IMR-90 (cell line): ENCODE measurements at regions not wholly inside any gene's neighbourhood (a gene's known extent, or its start where the extent isn't known, plus 50 kb on each side); places are given as distances from the start of the nearest gene placed in this dataset.

ENCODE experiments used
- ATAC-seq: fragments of 200-7000 bp; cut with Tn5 transposase; 2 replicates; pipeline ENCODE4 v1.9.1; 2020; ENCODE audit warnings: low read depth, mild to moderate bottlenecking, moderate library complexity
- BruUV-seq: library from RNA; stranded (reverse); fragments of 400-500 nt; replicated peaks from 2 replicates; lab custom pipeline; 2021; lab: Mats Ljungman, UMichigan
- CTCF ChIA-PET: fragments of 300-600 bp; formaldehyde crosslinking; extraction: SDS; loops from one replicate; lab custom pipeline; 2021; ENCODE audit warnings: antibody characterized with exemption; lab: Yijun Ruan, JAX
- POLR2A ChIA-PET: fragments of 300-600 bp; sonication (Branson Sonifier 250); formaldehyde crosslinking; loops from one replicate; lab custom pipeline; 2022; ENCODE audit warnings: antibody characterized with exemption; ENCODE audit not compliant: unreplicated experiment; lab: Charles Lee
- DNase-seq: peaks from one replicate; pipeline ENCODE4 v3.0.0; 2013
- H2AFZ ChIP-seq: replicated peaks from 2 replicates; pipeline ENCODE3; 2013; ENCODE audit warnings: low read length, mild to moderate bottlenecking; ENCODE audit not compliant: poor library complexity
- H2AK5ac ChIP-seq: 2 replicates; pipeline ENCODE4 v1.6.1; 2013; ENCODE audit warnings: low read depth, low read length, inconsistent platforms
- H2AK9ac ChIP-seq: replicated peaks from 2 replicates; pipeline ENCODE3; 2013; ENCODE audit warnings: mild to moderate bottlenecking, low read depth, low read length, moderate library complexity; ENCODE audit not compliant: poor library complexity
- H2BK120ac ChIP-seq: 2 replicates; pipeline ENCODE4 v1.6.1; 2013; ENCODE audit warnings: low read depth, low read length, inconsistent platforms
- H2BK15ac ChIP-seq: 3 replicates; pipeline ENCODE4 v1.6.1; 2013; ENCODE audit warnings: low read depth, low read length, inconsistent platforms
- H2BK20ac ChIP-seq: 2 replicates; pipeline ENCODE4 v1.6.1; 2013; ENCODE audit warnings: low read depth, mild to moderate bottlenecking, inconsistent platforms, low read length, moderate library complexity
- H2BK5ac ChIP-seq: 2 replicates; pipeline ENCODE4 v1.6.1; 2013; ENCODE audit warnings: mild to moderate bottlenecking, low read depth, low read length, inconsistent platforms; ENCODE audit not compliant: poor library complexity, severe bottlenecking
- H3K14ac ChIP-seq: replicated peaks from 2 replicates; pipeline ENCODE4 v1.6.1; 2013; ENCODE audit warnings: low read depth, low read length, inconsistent platforms
- H3K18ac ChIP-seq: 2 replicates; pipeline ENCODE4 v1.6.1; 2013; ENCODE audit warnings: low read depth, low read length, control low read depth
- H3K23ac ChIP-seq: 2 replicates; pipeline ENCODE4 v1.6.1; 2013; ENCODE audit warnings: low read depth, low read length, inconsistent platforms
- H3K27ac ChIP-seq: 2 replicates; pipeline ENCODE4 v1.5.1; 2013; ENCODE audit warnings: mild to moderate bottlenecking, control low read depth, low read length; ENCODE audit not compliant: insufficient read depth
- H3K27me3 ChIP-seq: 2 replicates; pipeline ENCODE4 v1.6.1; 2013; ENCODE audit warnings: low read length; ENCODE audit not compliant: control insufficient read depth, insufficient read depth
- H3K36me3 ChIP-seq: 2 replicates; pipeline ENCODE4 v1.6.1; 2013; ENCODE audit warnings: low read length, mixed read lengths; ENCODE audit not compliant: control insufficient read depth, insufficient read depth
- H3K4ac ChIP-seq: 2 replicates; pipeline ENCODE4 v1.6.1; 2013; ENCODE audit warnings: low read depth, low read length, inconsistent platforms
- H3K4me1 ChIP-seq: 2 replicates; pipeline ENCODE4 v1.6.1; 2013; ENCODE audit warnings: low read length, mixed read lengths; ENCODE audit not compliant: control insufficient read depth, insufficient read depth
- H3K4me2 ChIP-seq: 2 replicates; pipeline ENCODE4 v1.6.1; 2013; ENCODE audit warnings: low read depth, mild to moderate bottlenecking, control low read depth, low read length, moderate library complexity
- H3K4me3 ChIP-seq: 2 replicates; pipeline ENCODE4 v1.5.1; 2013; ENCODE audit warnings: low read depth, mild to moderate bottlenecking, control low read depth, low read length, moderate library complexity; ENCODE audit not compliant: insufficient read depth
- H3K56ac ChIP-seq: 2 replicates; pipeline ENCODE4 v1.6.1; 2013; ENCODE audit warnings: low read length, inconsistent platforms; ENCODE audit not compliant: insufficient read depth; ENCODE audit errors: extremely low read depth
- H3K79me1 ChIP-seq, 2 experiments: 2 replicates each; pipeline ENCODE4 v1.6.1; 2013; ENCODE audit warnings: low read length in 2 of 2, inconsistent platforms in 1 of 2, low read depth in 1 of 2
- H3K9ac ChIP-seq: 2 replicates; pipeline ENCODE4 v1.6.1; 2013; ENCODE audit warnings: low read depth, low read length, control low read depth
- H3K9me1 ChIP-seq: 2 replicates; pipeline ENCODE4 v1.6.1; 2013; ENCODE audit warnings: low read length, inconsistent platforms; ENCODE audit not compliant: insufficient read depth
- H3K9me3 ChIP-seq: 2 replicates; pipeline ENCODE4 v1.6.1; 2013; ENCODE audit warnings: low read length; ENCODE audit not compliant: control insufficient read depth, insufficient read depth
- H4K20me1 ChIP-seq: 2 replicates; pipeline ENCODE4 v1.6.1; 2013; ENCODE audit warnings: low read length, inconsistent platforms; ENCODE audit not compliant: insufficient read depth
- H4K5ac ChIP-seq: 2 replicates; pipeline ENCODE4 v1.6.1; 2013; ENCODE audit warnings: mild to moderate bottlenecking, low read depth, low read length, control low read depth
- H4K8ac ChIP-seq, 2 experiments: 2 replicates each; pipeline ENCODE4 v1.6.1; 2013; ENCODE audit warnings: low read depth in 2 of 2, low read length in 2 of 2, control low read depth in 1 of 2, inconsistent platforms in 1 of 2
- H4K91ac ChIP-seq: 2 replicates; pipeline ENCODE4 v1.6.1; 2013; ENCODE audit warnings: low read depth, low read length, inconsistent platforms; ENCODE audit not compliant: insufficient read depth
- CHD1 ChIP-seq: IDR thresholded peaks from 2 replicates; pipeline ENCODE4 v1.6.1; 2012; ENCODE audit warnings: low read depth, low read length, improper control_type of control experiment
- CTCF ChIP-seq: conservative IDR thresholded peaks from 2 replicates; pipeline ENCODE4 v1.5.1; 2012; ENCODE audit warnings: mild to moderate bottlenecking, low read depth, low read length, improper control_type of control experiment
- ELK1 ChIP-seq: fragments of 150-350 bp; IDR thresholded peaks from 2 replicates; pipeline ENCODE4 v1.6.1; 2016; ENCODE audit warnings: low read depth, mild to moderate bottlenecking, low read length, moderate library complexity, borderline replicate concordance
- FOS ChIP-seq: fragments of 150-350 bp; IDR thresholded peaks from 2 replicates; pipeline ENCODE4 v1.6.1; 2016; ENCODE audit warnings: low read depth, low read length
- MAFK ChIP-seq: IDR thresholded peaks from 2 replicates; pipeline ENCODE4 v1.6.1; 2012; ENCODE audit warnings: low read depth, low read length, improper control_type of control experiment
- MXI1 ChIP-seq: IDR thresholded peaks from 2 replicates; pipeline ENCODE4 v1.6.1; 2012; ENCODE audit warnings: low read depth, mild to moderate bottlenecking, low read length, moderate library complexity, borderline replicate concordance
- POLR2A ChIP-seq: IDR thresholded peaks from 2 replicates; pipeline ENCODE4 v1.6.1; 2012; ENCODE audit warnings: mild to moderate bottlenecking, low read depth, low read length
- RAD21 ChIP-seq: IDR thresholded peaks from 2 replicates; pipeline ENCODE4 v1.6.1; 2012; ENCODE audit warnings: low read length, improper control_type of control experiment
- RCOR1 ChIP-seq: IDR thresholded peaks from 2 replicates; pipeline ENCODE4 v1.6.1; 2012; ENCODE audit warnings: mild to moderate bottlenecking, low read length, improper control_type of control experiment; ENCODE audit not compliant: insufficient replicate concordance
- RFX5 ChIP-seq: IDR thresholded peaks from 2 replicates; pipeline ENCODE4 v1.8.0; 2012; ENCODE audit warnings: low read depth, mild to moderate bottlenecking, low read length, moderate library complexity
- SMC3 ChIP-seq: fragments of 150-350 bp; IDR thresholded peaks from 2 replicates; pipeline ENCODE4 v1.6.1; 2016; ENCODE audit warnings: low read depth, mild to moderate bottlenecking, antibody characterized with exemption, low read length, moderate library complexity
- USF2 ChIP-seq: fragments of 150-350 bp; IDR thresholded peaks from 2 replicates; pipeline ENCODE4 v1.6.1; 2017; ENCODE audit warnings: mild to moderate bottlenecking, antibody characterized with exemption, low read length, low read depth
- WGBS, 2 experiments: methylation state at CpG; one replicate each; pipeline versions ENCODE4 v1.1.5 to v1.1.7; 2013; ENCODE audit warnings: missing lambda C conversion rate in 2 of 2; ENCODE audit not compliant: insufficient read length in 1 of 2; ENCODE audit errors: extremely low coverage in 2 of 2; 5-methylcytosine and 5-hydroxymethylcytosine counted together
- dilution Hi-C: fragments of 300-500 bp; cut with HindIII; formaldehyde crosslinking; loops from one replicate; pipeline ENCODE4 v1.14.3; 2018; ENCODE audit warnings: low sequenced_read_pairs; ENCODE audit not compliant: unreplicated experiment
- in situ Hi-C: fragments of 300-500 bp; cut with MboI; formaldehyde crosslinking; loops from 3 replicates; pipeline ENCODE4 v1.14.3; 2019; ENCODE audit warnings: low sequenced_read_pairs, inconsistent platforms, mixed read lengths
- intact Hi-C: fragments of 100-400 bp; cut with micrococcal nuclease; formaldehyde crosslinking; loops from 2 replicates; pipeline ENCODE4 v1.10.0; 2022

DNA sequence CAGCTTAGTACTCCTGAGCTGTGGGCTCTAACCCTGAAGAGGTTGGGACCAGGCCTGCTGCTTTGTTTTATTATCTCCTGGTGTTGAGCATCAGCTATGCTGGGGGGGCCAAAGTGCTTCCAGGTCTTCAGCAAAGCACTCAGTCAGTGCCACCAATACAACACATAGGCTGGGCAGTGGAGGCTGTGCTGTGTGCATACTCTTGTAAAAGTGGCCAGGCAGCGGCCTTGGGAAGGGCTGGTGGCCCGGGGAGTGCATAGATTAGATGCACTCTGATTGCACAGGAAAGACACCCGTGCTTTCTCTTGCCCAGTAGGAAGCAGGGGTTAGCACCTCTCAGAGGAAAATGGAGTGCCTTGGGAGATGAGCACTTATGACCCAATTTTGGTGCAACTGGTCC, 534.0 kb downstream of the ARAP2 start:
- no peaks in the 10 kb centered on the region for H3K27me3 ChIP-seq
- POLR2A ChIA-PET, result no interaction called here
- no CpG with 5 or more reads among the region's 3 CpGs for WGBS, 2 experiments
- H4K8ac ChIP-seq, result no peak overlapping the region
- no peak overlapping the region for H2BK120ac ChIP-seq
- no peak overlapping the region for H2AK9ac ChIP-seq
- no peak for TF ChIP-seq FOS
- TF ChIP-seq RFX5, result no peak
- TF ChIP-seq ELK1, result no peak
- no peak for TF ChIP-seq CTCF
- no peak for TF ChIP-seq USF2
- no peak for TF ChIP-seq SMC3
- no peak for TF ChIP-seq RCOR1
- TF ChIP-seq RAD21, result no peak
- no peak for TF ChIP-seq CHD1
- no peak for TF ChIP-seq POLR2A
- TF ChIP-seq MAFK, result no peak
- TF ChIP-seq MXI1, result no peak
- ATAC-seq (no peak), DNase-seq (no peak)
- no peak overlapping the region for H2AK5ac ChIP-seq
- no peak overlapping the region for H3K14ac ChIP-seq
- CTCF ChIA-PET, result no interaction called here
- H4K5ac ChIP-seq, result no peak overlapping the region
- no peak overlapping the region for H3K4ac ChIP-seq
- H3K4me3 ChIP-seq, result no peak overlapping the region
- dilution Hi-C loops, result no loop called here
- H4K91ac ChIP-seq, result no peak overlapping the region
- intact Hi-C loops, result no loop called here
- no peak overlapping the region for H3K18ac ChIP-seq
- H3K4me1 ChIP-seq, result no peaks in the 10 kb centered on the region
- no peak overlapping the region for H2BK15ac ChIP-seq
- H4K20me1 ChIP-seq, result no peaks in the 10 kb centered on the region
- no peak overlapping the region for H3K27ac ChIP-seq
- H3K9me3 ChIP-seq, result peaks cover 21% of the 10 kb centered on the region
- H3K4me2 ChIP-seq, result no peak overlapping the region
- H2BK20ac ChIP-seq, result no peak overlapping the region
- no peaks in the 10 kb centered on the region for H3K79me1 ChIP-seq
- no peak overlapping the region for H3K23ac ChIP-seq
- no peak overlapping the region for H2AFZ ChIP-seq
- H3K9me1 ChIP-seq, result no peaks in the 10 kb centered on the region
- no peak overlapping the region for H3K9ac ChIP-seq
- in situ Hi-C loops, result no loop called here
- no peak overlapping the region for H2BK5ac ChIP-seq
- no peaks in the 10 kb centered on the region for H3K36me3 ChIP-seq
- H3K56ac ChIP-seq, result no peak overlapping the region
- BruUV-seq, result no TSS peak
